BJ (cell line): ENCODE measurements at regions not wholly inside any gene's neighbourhood (a gene's known extent, or its start where the extent isn't known, plus 50 kb on each side); places are given as distances from the start of the nearest gene placed in this dataset.

Source experiments
- CTCF ChIA-PET: fragments of 350-600 bp; formaldehyde crosslinking; extraction: SDS; loops from one replicate; lab custom pipeline; 2021; ENCODE audit warnings: antibody characterized with exemption, inconsistent platforms; lab: Yijun Ruan, JAX
- POLR2A ChIA-PET: fragments of 300-600 bp; sonication (Branson Sonifier 250); formaldehyde crosslinking; extraction: SDS; loops from one replicate; lab custom pipeline; 2021; ENCODE audit warnings: antibody characterized with exemption; lab: Charles Lee
- DNase-seq: peaks from one replicate; pipeline ENCODE4 v3.0.0-alpha.2; 2011; ENCODE audit warnings: low read depth
- H3K27me3 ChIP-seq: 2 replicates; pipeline ENCODE4 v1.6.0; 2011; ENCODE audit warnings: low read length; ENCODE audit not compliant: control insufficient read depth, insufficient read depth
- H3K36me3 ChIP-seq: 2 replicates; pipeline ENCODE4 v1.5.1; 2011; ENCODE audit warnings: low read length; ENCODE audit not compliant: control insufficient read depth, insufficient read depth
- H3K4me3 ChIP-seq: 2 replicates; pipeline ENCODE4 v1.5.1; 2011; ENCODE audit warnings: low read depth, mild to moderate bottlenecking, control low read depth, low read length
- CTCF ChIP-seq: IDR thresholded peaks from 2 replicates; pipeline ENCODE4 v1.5.1; 2011; ENCODE audit warnings: low read depth, mild to moderate bottlenecking, control low read depth, inconsistent platforms, low read length, moderate library complexity; ENCODE audit not compliant: insufficient read depth

GRCh38 chr2:83058683-83059082 lies 1400.4 kb downstream of the SUCLG1 start:
- TF ChIP-seq CTCF = no peak
- no peak for DNase-seq
- ChIA-PET CTCF (no interaction called here), POLR2A (no interaction called here)
- no peaks in the 10 kb centered on the region for H3K36me3 ChIP-seq
- no peaks in the 10 kb centered on the region for H3K27me3 ChIP-seq
- no peak overlapping the region for H3K4me3 ChIP-seq

GRCh38 chr2:83055376-83056010 lies 1403.6 kb downstream of the SUCLG1 start:
- CTCF ChIA-PET = no interaction called here
- POLR2A ChIA-PET = no interaction called here
- H3K27me3 ChIP-seq = no peaks in the 10 kb centered on the region
- H3K4me3 ChIP-seq = no peak overlapping the region
- no peak for TF ChIP-seq CTCF
- peak; percentile 36 for DNase-seq
- no peaks in the 10 kb centered on the region for H3K36me3 ChIP-seq

- DNase-seq = no peak
Measured at GRCh38 chr2:83054751-83055150, 1404.3 kb downstream of the SUCLG1 start.

GRCh38 chr2:83051538-83052170 lies 1407.4 kb downstream of the SUCLG1 start:
- H3K36me3 ChIP-seq = no peaks in the 10 kb centered on the region
- ChIA-PET POLR2A (no interaction called here), CTCF (no interaction called here)
- H3K4me3 ChIP-seq = no peak overlapping the region
- TF ChIP-seq CTCF = no peak
- H3K27me3 ChIP-seq = no peaks in the 10 kb centered on the region
- no peak for DNase-seq

More at GRCh38 chr2:83054751-83055150, 1404.3 kb downstream of the SUCLG1 start:
- H3K4me3 ChIP-seq = no peak overlapping the region
- ChIA-PET CTCF (interaction anchor here (0.8 kb wide), 1 partner anchor 10 kb away, joined by 3 read pairs; no protein-coding TSS in a partner anchor), POLR2A (no interaction called here)
- no peaks in the 10 kb centered on the region for H3K27me3 ChIP-seq
- no peaks in the 10 kb centered on the region for H3K36me3 ChIP-seq
- no peak for TF ChIP-seq CTCF

GRCh38 chr2:83042053-83042452 lies 1417.0 kb downstream of the SUCLG1 start:
- TF ChIP-seq CTCF = no peak
- no peak for DNase-seq
- ChIA-PET POLR2A (no interaction called here), CTCF (no interaction called here)
- Histone ChIP-seq H3K27me3 (no peaks in the 10 kb centered on the region), H3K36me3 (no peaks in the 10 kb centered on the region), H3K4me3 (no peak overlapping the region)
